Psoas muscle (tissue), 7 donors: ENCODE measurements at regions not wholly inside any gene's neighbourhood (a gene's known extent, or its start where the extent isn't known, plus 50 kb on each side); places are given as distances from the start of the nearest gene placed in this dataset.

ENCODE experiments used
- ATAC-seq, 4 donors: fragments of 200-7000 bp; cut with Tn5 transposase; one replicate each; pipeline ENCODE4 v1.9.1; 2020; ENCODE audit warnings: moderate library complexity in 3 of 4, mild to moderate bottlenecking in 2 of 4
- DNase-seq, 2 donors: peaks; one replicate each; pipeline ENCODE4 v3.0.0-alpha.2; 2020
- H3K27ac ChIP-seq: fragments of 200-600 bp; one replicate; pipeline ENCODE4 v1.8.0; 2022
- H3K27me3 ChIP-seq, 3 donors: fragments of 200-600 bp in 1 of 3; one replicate each; pipeline versions ENCODE4 v1.6.1 to v1.8.0; 2013 to 2022; ENCODE audit warnings: low read length in 2 of 3, mild to moderate bottlenecking in 2 of 3, moderate library complexity in 1 of 3; ENCODE audit not compliant: insufficient read depth in 3 of 3
- H3K36me3 ChIP-seq, 2 donors: fragments of 200-600 bp in 1 of 2; one replicate each; pipeline versions ENCODE4 v1.6.1 to v1.8.0; 2013 to 2022; ENCODE audit warnings: low read depth in 1 of 2, mild to moderate bottlenecking in 1 of 2, moderate library complexity in 1 of 2; ENCODE audit not compliant: insufficient read depth in 1 of 2
- H3K4me1 ChIP-seq: fragments of 200-600 bp; one replicate; pipeline ENCODE4 v1.8.0; 2022
- H3K4me3 ChIP-seq: fragments of 200-600 bp; one replicate; pipeline ENCODE4 v1.8.0; 2022; ENCODE audit warnings: mild to moderate bottlenecking
- H3K9me3 ChIP-seq: fragments of 200-600 bp; one replicate; pipeline ENCODE4 v1.8.0; 2022
- CTCF ChIP-seq: fragments of 200-600 bp; IDR thresholded peaks from one replicate; pipeline ENCODE4 v1.8.0; 2022; ENCODE audit warnings: antibody characterized with exemption
- WGBS, 3 donors: extraction: QIAGEN DNeasy Blood & Tissue Kit; methylation state at CpG; one replicate each; pipeline versions ENCODE4 v1.1.6 to v1.1.7; 2013; 5-methylcytosine and 5-hydroxymethylcytosine counted together
- intact Hi-C, 2 donors: fragments of 100-400 bp; cut with DNase I; formaldehyde crosslinking; loops; one replicate each; pipeline versions ENCODE4 v1.11.0 to v1.14.2; 2022
- donor health status: healthy with polysubstance abuse.
- donor health status: DM: no; HTN: no; CAD: no; lungs with moderate emphysema.
- donor health status: Bipolar disorder and iron deficiency.
- donor health status: healthy.
- donor health status: DM: yes; HTN: yes; CAD: no.
- donor health status: DM: no; HTN: no; CAD: no.
- donor health status: DM: yes; HTN: yes; CAD: no.

GRCh38 chr5:7955476-7955875 is 86.5 kb downstream of the MTRR start:
- no peak for TF ChIP-seq CTCF
- WGBS, 3 donors = 67 to 72% (median 71%) methylated on average over 4 of the region's 4 CpGs
- no peak for ATAC-seq
- Histone ChIP-seq H3K4me3 (no peak overlapping the region), H3K4me1 (no peaks in the 10 kb centered on the region), H3K9me3 (no peaks in the 10 kb centered on the region), H3K27me3 (no peaks in the 10 kb centered on the region), H3K27ac (no peak overlapping the region), H3K36me3 (no peaks in the 10 kb centered on the region)
- DNase-seq = no peak
- intact Hi-C loops = no loop called here

- no peak overlapping the region for H3K4me3 ChIP-seq
- ATAC-seq = no peak
- H3K36me3 ChIP-seq = no peaks in the 10 kb centered on the region
- DNase-seq = no peak
- H3K9me3 ChIP-seq = no peaks in the 10 kb centered on the region
- no peaks in the 10 kb centered on the region for H3K4me1 ChIP-seq
- WGBS, 3 donors = 66 to 76% (median 75%) methylated on average over 4 of the region's 4 CpGs
- H3K27ac ChIP-seq = no peak overlapping the region
- no peak for TF ChIP-seq CTCF
- no peaks in the 10 kb centered on the region for H3K27me3 ChIP-seq
- intact Hi-C loops = no loop called here
Measured at GRCh38 chr5:7957329-7957728, 88.4 kb downstream of the MTRR start.

GRCh38 chr5:7960142-7960541 is 91.2 kb downstream of the MTRR start:
- TF ChIP-seq CTCF = no peak
- ATAC-seq = no peak
- no peak for DNase-seq
- no peaks in the 10 kb centered on the region for H3K4me1 ChIP-seq
- H3K9me3 ChIP-seq = no peaks in the 10 kb centered on the region
- intact Hi-C loops = no loop called here
- no peaks in the 10 kb centered on the region for H3K36me3 ChIP-seq
- H3K27ac ChIP-seq = no peak overlapping the region
- H3K4me3 ChIP-seq = no peak overlapping the region
- H3K27me3 ChIP-seq = no peaks in the 10 kb centered on the region
- 79 to 83% (median 79%) methylated on average over 7 of the region's 7 CpGs for WGBS, 3 donors

- 62 to 70% (median 67%) methylated on average over 6 of the region's 6 CpGs for WGBS, 3 donors
- H3K27ac ChIP-seq = no peak overlapping the region
- no peaks in the 10 kb centered on the region for H3K9me3 ChIP-seq
- no peaks in the 10 kb centered on the region for H3K36me3 ChIP-seq
- intact Hi-C loops = no loop called here
- TF ChIP-seq CTCF = no peak
- no peaks in the 10 kb centered on the region for H3K27me3 ChIP-seq
- ATAC-seq (no peak), DNase-seq (no peak)
- no peak overlapping the region for H3K4me3 ChIP-seq
- no peaks in the 10 kb centered on the region for H3K4me1 ChIP-seq
Measured at GRCh38 chr5:7961540-7961939, 92.6 kb downstream of the MTRR start.

- intact Hi-C loops = no loop called here
- Histone ChIP-seq H3K36me3 (no peaks in the 10 kb centered on the region), H3K27ac (no peak overlapping the region), H3K4me3 (no peak overlapping the region), H3K9me3 (no peaks in the 10 kb centered on the region), H3K4me1 (no peaks in the 10 kb centered on the region), H3K27me3 (peaks cover 0 to 2% (median 0%) of the 10 kb centered on the region in 3 donors)
- no peak for TF ChIP-seq CTCF
- WGBS, 3 donors = 84 to 86% (median 85%) methylated on average over 3 of the region's 3 CpGs
- no peak for ATAC-seq
- DNase-seq = no peak
Measured at GRCh38 chr5:7970816-7971215, 101.9 kb downstream of the MTRR start.
